DMS 273 (cell line): ENCODE measurements at regions not wholly inside any gene's neighbourhood (a gene's known extent, or its start where the extent isn't known, plus 50 kb on each side); places are given as distances from the start of the nearest gene placed in this dataset.
A peak's percentile ranks its signal among the peaks of the same experiment; 100 is the strongest.

Experiments
- DNase-seq: peaks from one replicate; lab custom pipeline; 2025; ENCODE audit not compliant: unreplicated experiment; lab: John Stamatoyannopoulos, UW

GRCh38 chr6:114404339-114404955 lies 61.6 kb upstream of the HS3ST5 start:
- DNase-seq, result peak; percentile 5

GRCh38 chr6:114403858-114404257 lies 61.0 kb upstream of the HS3ST5 start:
- no peak for DNase-seq

GRCh38 chr6:114398481-114398880 lies 55.7 kb upstream of the HS3ST5 start:
- DNase-seq, result no peak
